ENCODE measurements at regions not wholly inside any gene's neighbourhood (a gene's known extent, or its start where the extent isn't known, plus 50 kb on each side); places are given as distances from the start of the nearest gene placed in this dataset.
"Not testable (repeated sequence)": the region's sequence is repeated elsewhere in the genome, so short reads cannot be mapped to it uniquely, and the experiment has no call there.

GRCh38 chr9:75754080-75754479, 136.4 kb upstream of the PCSK5 start:
- DNase-seq (ENCODE audit: low read depth in 2 of 2) = no peak

DNA sequence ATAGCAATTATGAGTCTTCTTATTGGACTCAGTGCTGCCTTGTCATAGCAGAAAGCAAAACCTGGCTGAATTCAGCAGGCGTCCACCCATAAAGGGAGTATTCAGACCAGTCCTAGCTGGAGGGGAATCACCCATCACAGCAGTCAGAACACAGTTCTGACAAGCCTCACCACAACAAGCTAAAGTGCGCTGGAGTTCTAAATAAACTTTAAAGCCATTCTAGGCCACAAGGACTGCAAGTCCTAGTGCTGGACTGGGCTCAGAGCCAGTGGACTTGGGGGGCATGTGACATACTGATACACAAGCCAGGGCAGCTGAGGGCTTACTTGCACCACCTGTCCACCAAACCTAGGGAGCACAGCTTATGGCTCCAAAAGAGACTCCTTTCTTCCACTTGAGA, 115.3 kb upstream of the PCSK5 start:
- DNase-seq (ENCODE audit: low read depth in 2 of 2) = no peak

- DNase-seq (ENCODE audit: low read depth in 2 of 2) = no peak
Observed at GRCh38 chr9:75775966-75776691, 114.3 kb upstream of the PCSK5 start.

- DNase-seq (ENCODE audit: low read depth in 2 of 2) = no peak
Observed at GRCh38 chr9:75780185-75780584, 110.3 kb upstream of the PCSK5 start.

- DNase-seq (ENCODE audit: low read depth in 2 of 2) = no peak
Observed at GRCh38 chr9:75788006-75788634, 102.4 kb upstream of the PCSK5 start.

DNA sequence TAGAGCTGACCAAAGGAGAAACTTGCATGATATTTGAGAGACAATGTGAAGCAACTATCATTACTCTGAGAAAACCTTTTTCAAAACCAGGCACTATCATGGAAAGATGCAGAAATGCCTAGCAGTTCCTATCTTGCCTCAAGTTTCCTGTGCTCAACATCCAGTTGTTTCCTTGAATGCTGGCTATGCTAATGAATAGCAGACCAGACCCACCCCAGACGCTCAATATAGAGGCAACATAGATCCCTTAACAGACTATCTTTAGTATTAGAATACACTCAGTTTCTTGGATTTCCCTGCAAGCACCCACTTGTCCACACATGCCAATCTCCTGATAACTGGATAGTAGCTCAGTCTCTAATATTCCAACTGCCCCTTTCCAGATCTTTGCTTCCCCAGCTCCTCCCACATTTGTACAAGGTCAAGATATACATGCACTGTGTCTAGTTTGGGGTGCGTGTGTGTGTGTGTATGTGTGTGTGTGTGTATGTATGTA, 93.3 kb upstream of the PCSK5 start:
- DNase-seq (ENCODE audit: low read depth in 2 of 2) = no peak

GRCh38 chr9:75798505-75798904, 92.0 kb upstream of the PCSK5 start:
- no peak for DNase-seq (ENCODE audit: low read depth in 2 of 2)

GRCh38 chr9:75803130-75803529, 87.3 kb upstream of the PCSK5 start:
- no peak for DNase-seq (ENCODE audit: low read depth in 2 of 2)

DNA sequence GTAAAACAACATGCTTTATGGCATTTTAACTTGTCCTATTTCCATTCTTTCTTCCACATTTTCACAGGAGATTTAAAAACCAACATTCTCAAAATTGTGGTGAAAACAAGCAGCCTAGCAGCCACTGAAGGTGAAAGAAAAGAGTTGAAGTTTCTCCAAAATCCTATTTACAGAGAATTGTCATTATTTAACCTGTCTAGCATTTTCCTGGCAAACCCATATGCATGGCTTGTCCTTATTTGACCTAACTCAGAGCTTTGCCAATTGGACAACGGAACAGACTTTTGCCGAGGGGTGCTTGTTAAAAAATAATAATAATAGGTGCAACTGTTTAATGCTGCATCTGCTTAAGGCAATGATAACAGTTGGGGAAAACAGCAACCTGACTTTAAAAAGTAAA, 80.4 kb upstream of the PCSK5 start:
- no peak for DNase-seq (ENCODE audit: low read depth in 2 of 2)

- DNase-seq (ENCODE audit: low read depth in 2 of 2) = no peak
Observed at GRCh38 chr9:75811692-75812091, 78.8 kb upstream of the PCSK5 start.

- DNase-seq (ENCODE audit: low read depth in 2 of 2) = no peak
Observed at GRCh38 chr9:75812141-75812540, 78.3 kb upstream of the PCSK5 start.

GRCh38 chr9:75814667-75815066, 75.8 kb upstream of the PCSK5 start:
- peak in 1 of 2 donors; percentile 19 for DNase-seq (ENCODE audit: low read depth in 2 of 2)

DNA sequence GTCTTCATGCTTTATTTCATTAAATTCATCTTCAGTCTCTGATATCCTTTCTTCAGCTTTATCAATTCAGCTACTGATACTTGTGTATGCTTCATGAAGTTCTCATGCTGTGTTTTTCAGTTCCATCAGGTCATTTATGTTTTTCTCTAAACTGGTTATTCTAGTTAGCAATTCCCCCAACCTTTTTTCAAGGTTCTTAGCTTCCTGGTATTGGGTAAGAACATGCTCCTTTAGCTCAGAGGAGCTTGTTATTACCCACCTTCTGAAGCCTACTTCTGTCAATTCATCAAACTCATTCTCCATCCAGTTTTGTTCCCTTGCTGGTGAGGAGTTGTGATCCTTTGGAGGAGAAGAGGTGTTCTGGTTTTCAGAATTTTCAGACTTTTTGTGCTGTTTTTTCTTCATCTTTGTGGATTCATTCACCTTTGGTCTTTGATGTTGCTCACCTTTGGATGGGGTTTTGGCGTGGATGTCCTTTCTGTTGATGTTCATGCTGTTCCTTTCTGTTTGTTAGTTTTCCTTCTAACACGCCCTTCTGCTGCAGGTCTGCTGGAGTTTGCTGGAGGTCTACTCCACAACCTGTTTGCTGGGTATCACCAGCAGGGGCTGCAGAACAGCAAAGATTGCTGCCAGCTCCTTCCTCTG, 69.9 kb upstream of the PCSK5 start:
- DNase-seq (ENCODE audit: low read depth in 2 of 2) = not testable (repeated sequence)

DNA sequence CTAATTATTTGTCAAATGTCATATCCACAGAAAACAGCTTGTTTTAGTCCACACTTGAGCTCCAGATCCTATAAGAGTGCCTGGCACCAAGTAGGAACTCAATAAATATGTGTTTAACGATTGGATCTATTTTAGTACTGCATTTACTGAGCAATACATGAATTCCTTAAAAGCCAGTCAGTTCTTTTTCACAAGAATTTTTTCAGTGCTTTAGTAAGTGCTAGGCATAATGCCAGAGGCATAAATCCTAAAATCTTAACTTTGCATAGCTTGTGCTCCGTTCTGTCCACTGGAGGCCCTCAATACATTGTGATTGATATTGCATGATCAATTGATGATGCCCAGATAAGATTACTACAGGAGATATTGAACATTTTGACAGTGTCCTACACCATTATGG, 67.3 kb upstream of the PCSK5 start:
- no peak for DNase-seq (ENCODE audit: low read depth in 2 of 2)

DNA sequence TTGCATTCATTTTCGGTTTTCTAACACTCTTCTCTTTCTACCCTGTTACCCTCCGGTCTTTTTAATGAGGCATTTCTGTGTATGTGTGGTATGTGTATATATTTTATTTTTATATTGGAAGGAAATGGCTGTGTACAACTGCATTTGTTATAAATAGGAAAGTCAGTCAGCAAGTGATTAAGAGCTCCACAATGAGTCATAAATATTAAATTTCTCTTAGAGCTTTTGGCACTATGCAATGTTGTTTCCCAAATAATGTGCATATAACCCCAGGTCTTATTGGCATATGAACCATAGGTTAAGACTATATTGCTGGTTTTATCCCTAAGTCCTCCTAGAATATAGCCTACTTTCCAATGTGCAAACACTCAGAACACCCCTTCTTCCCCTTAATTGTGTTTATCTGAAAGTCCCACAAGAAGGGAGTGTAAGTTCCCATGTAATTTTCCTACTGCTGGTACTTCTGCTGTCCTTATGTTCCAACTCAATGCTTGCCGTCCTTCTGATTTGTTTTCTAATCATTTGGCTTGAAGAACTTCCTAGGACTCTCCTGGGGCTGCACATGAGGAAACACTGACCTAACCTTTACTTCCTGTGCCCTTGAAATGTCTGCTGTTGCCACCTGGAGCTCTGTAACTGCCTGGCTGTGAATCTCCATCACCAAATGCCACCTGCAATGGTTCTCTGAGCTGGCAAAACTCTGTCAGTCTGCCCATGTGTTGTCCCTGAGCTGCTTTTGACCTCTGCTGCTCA, 65.5 kb upstream of the PCSK5 start:
- no peak for DNase-seq (ENCODE audit: low read depth in 2 of 2)

DNA sequence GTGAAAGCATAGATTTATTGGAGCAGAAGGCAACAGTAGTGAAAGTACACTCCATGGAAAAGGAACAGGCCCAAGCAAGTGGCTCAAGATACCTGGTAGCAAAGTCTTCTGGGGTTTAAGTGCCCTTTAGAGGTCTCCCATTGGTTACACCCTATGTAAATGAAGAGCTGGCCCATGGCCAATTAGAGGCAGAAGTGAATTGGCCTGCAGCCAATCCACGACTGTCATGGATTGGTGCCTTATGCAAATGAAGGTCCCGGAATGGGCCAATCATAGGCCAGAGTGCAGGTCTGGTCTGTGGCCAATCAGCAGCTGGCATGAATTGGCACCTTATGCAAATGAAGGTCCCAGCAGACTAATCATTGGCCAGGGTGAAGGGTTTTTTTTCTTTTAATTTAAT, 64.2 kb upstream of the PCSK5 start:
- no peak for DNase-seq (ENCODE audit: low read depth in 2 of 2)

DNA sequence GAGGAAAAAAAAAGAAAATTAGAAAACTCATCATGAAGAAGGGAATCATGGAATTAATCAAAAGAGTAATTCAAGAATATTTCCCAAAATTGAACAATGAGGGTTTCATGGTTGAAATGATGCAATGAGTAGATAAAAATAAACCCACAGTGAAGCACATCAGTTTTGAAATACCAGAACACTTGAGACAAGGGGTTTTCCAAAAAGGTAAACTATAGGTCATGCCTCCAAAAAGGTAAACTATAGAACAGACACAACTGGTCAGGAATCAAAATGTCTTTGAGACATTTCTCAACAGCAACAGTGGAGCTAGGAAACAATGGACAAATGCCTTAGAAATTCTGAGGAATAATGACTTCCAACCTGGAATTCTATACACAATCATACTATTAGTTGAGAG, 60.2 kb upstream of the PCSK5 start:
- no peak for DNase-seq (ENCODE audit: low read depth in 2 of 2)

DNA sequence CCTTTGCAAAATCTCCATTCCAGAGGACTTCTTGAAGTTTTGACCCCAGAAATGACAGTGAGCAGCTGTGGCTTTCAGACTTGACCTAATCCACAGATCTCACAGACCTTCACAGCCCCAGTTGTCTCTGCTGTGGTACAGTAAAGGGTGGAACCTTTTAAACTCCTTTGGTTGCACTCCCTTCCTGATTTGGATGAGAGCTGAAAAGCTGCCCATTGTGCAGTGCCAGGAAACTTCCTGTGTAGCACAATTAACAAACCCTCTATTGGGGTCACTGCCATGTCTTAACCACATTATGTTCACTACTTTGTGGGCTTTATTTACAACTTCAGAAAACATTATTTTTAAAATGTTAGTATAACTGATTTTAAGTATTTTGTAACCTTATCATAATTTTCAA, 56.7 kb upstream of the PCSK5 start:
- no peak for DNase-seq (ENCODE audit: low read depth in 2 of 2)

DNA sequence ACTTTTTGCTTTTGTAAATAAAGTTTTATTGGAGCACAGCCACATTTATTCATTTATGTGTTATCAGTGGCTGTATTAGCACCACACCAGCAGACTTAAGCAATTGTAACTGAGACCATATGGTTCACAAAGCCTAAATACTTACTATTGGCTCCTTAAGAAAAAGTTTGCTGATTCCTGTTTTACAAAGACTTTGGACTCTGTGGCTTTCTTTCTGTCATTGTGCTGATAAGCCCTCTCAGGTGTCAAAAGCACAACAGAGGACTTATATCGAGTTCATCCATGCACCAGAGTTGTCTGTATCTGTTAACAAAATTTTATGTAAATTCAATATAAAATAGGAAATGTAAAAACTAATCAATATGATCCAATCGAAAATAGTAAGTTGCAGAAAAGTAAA, 55.6 kb upstream of the PCSK5 start:
- DNase-seq (ENCODE audit: low read depth in 2 of 2) = no peak

All from lung microvascular endothelial cell (primary cell).